ENCODE measurements at regions not wholly inside any gene's neighbourhood (a gene's known extent, or its start where the extent isn't known, plus 50 kb on each side); places are given as distances from the start of the nearest gene placed in this dataset.

DNA sequence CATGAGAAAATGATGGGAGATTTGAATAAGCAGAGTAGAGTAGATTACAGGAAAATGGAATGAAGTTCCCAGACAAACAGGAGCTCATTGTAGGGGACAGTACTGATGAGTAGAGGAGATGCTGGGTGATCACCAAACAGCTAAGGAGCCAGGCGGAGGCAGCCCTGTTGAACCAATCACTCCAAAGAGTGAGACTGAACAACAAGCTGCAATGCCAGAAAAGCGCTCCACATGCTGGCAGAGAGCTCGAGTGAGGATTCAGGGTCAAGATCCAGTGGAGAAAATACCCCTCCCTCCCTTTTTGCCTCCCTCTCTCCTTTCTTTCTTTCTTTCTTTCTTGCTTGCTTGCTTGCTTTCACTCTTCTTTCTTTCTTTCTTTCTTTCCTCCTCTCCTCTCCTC lies 133.3 kb downstream of the PFKFB3 start:
- Histone ChIP-seq H3K27ac (ENCODE audit: low read depth, low read length) (no peak overlapping the region), H3K9me2 (ENCODE audit: insufficient read depth) (no peaks in the 10 kb centered on the region)
- CTCF ChIA-PET: no interaction called here

GRCh38 chr10:6337382-6337781 lies 134.7 kb downstream of the PFKFB3 start:
- DNase-seq (ENCODE audit: low read depth, low spot score) (no peak), ATAC-seq (no peak)
- BruUV-seq (replicated peaks): no TSS peak
- Histone ChIP-seq H3K9ac (ENCODE audit: low read length) (no peak overlapping the region), H3K79me2 (ENCODE audit: insufficient read depth, low read length) (no peaks in the 10 kb centered on the region), H3K9me3 (ENCODE audit: control insufficient read depth in 1 of 2, insufficient read depth in 1 of 2, low read depth in 1 of 2, low read length in 2 of 2) (no peaks in the 10 kb centered on the region), H4K20me1 (ENCODE audit: insufficient read depth) (no peaks in the 10 kb centered on the region), H3K4me2 (ENCODE audit: low read length) (no peak overlapping the region), H3K4me1 (ENCODE audit: control insufficient read depth in 1 of 2, insufficient read depth in 2 of 2, low read length in 2 of 2) (no peaks in the 10 kb centered on the region), H3K36me3 (ENCODE audit: control insufficient read depth in 1 of 2, insufficient read depth in 2 of 2, low read length in 2 of 2) (no peaks in the 10 kb centered on the region), H3K27ac (ENCODE audit: low read depth, low read length) (no peak overlapping the region), H3K4me3 (replicated peaks in 1 of 2; ENCODE audit: low read depth in 1 of 2, low read length in 2 of 2) (no peak overlapping the region), H3K9me2 (ENCODE audit: insufficient read depth) (no peaks in the 10 kb centered on the region), H3K27me3 (ENCODE audit: insufficient read depth, low read length) (no peaks in the 10 kb centered on the region), H2AFZ (ENCODE audit: low read depth, low read length, poor library complexity, severe bottlenecking) (no peak overlapping the region)
- POLR2A ChIA-PET: no interaction called here
- TF ChIP-seq ZFX (IDR thresholded peaks at IDR 0.05): no peak
- TF ChIP-seq, protein P1, sequence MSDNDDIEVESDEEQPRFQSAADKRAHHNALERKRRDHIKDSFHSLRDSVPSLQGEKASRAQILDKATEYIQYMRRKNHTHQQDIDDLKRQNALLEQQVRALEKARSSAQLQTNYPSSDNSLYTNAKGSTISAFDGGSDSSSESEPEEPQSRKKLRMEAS (IDR thresholded peaks at IDR 0.05): no peak
- TF ChIP-seq SRF (IDR thresholded peaks at IDR 0.05; ENCODE audit: low read depth): no peak
- no peak for TF ChIP-seq EGR1 (IDR thresholded peaks at IDR 0.05; ENCODE audit: low read depth)
- TF ChIP-seq CEBPB (IDR thresholded peaks at IDR 0.05; ENCODE audit: low read depth): no peak
- no peak for TF ChIP-seq ZNF274 (IDR thresholded peaks at IDR 0.05; ENCODE audit: low read depth, low read length)
- TF ChIP-seq RAD21 (IDR thresholded peaks at IDR 0.05; ENCODE audit: low read depth): no peak
- no peak for TF ChIP-seq ATF3 (IDR thresholded peaks at IDR 0.05)
- intact Hi-C loops (cut with micrococcal nuclease): no loop called here
- CTCF ChIA-PET: no interaction called here
- RAD21 ChIA-PET (ENCODE audit: low non-redundant PET in 1 of 2, low total read pairs in 2 of 2, uncharacterized antibody in 2 of 2, unreplicated experiment in 2 of 2): no interaction called here

More for the DNA sequence above, 133.3 kb downstream of the PFKFB3 start:
- ATAC-seq (no peak), DNase-seq (ENCODE audit: low read depth, low spot score) (no peak)
- Histone ChIP-seq H3K4me1 (ENCODE audit: control insufficient read depth in 1 of 2, insufficient read depth in 2 of 2, low read length in 2 of 2) (no peaks in the 10 kb centered on the region), H3K27me3 (ENCODE audit: insufficient read depth, low read length) (no peaks in the 10 kb centered on the region), H3K4me2 (ENCODE audit: low read length) (no peak overlapping the region), H4K20me1 (ENCODE audit: insufficient read depth) (no peaks in the 10 kb centered on the region), H3K9me3 (ENCODE audit: control insufficient read depth in 1 of 2, insufficient read depth in 1 of 2, low read depth in 1 of 2, low read length in 2 of 2) (no peaks in the 10 kb centered on the region), H2AFZ (ENCODE audit: low read depth, low read length, poor library complexity, severe bottlenecking) (no peak overlapping the region), H3K4me3 (replicated peaks in 1 of 2; ENCODE audit: low read depth in 1 of 2, low read length in 2 of 2) (no peak overlapping the region), H3K9ac (ENCODE audit: low read length) (no peak overlapping the region), H3K79me2 (ENCODE audit: insufficient read depth, low read length) (no peaks in the 10 kb centered on the region), H3K36me3 (ENCODE audit: control insufficient read depth in 1 of 2, insufficient read depth in 2 of 2, low read length in 2 of 2) (no peaks in the 10 kb centered on the region)
- ChIA-PET RAD21 (ENCODE audit: low non-redundant PET in 1 of 2, low total read pairs in 2 of 2, uncharacterized antibody in 2 of 2, unreplicated experiment in 2 of 2) (no interaction called here), POLR2A (no interaction called here)
- TF ChIP-seq EZH2 (IDR thresholded peaks at IDR 0.05): no peak
- TF ChIP-seq POLR2AphosphoS5 (IDR thresholded peaks at IDR 0.05; ENCODE audit: low read depth, low read length): no peak
- no peak for TF ChIP-seq CBX3 (IDR thresholded peaks at IDR 0.05; ENCODE audit: low read depth)
- no peak for TF ChIP-seq ATF3 (IDR thresholded peaks at IDR 0.05)
- no peak for TF ChIP-seq SRF (IDR thresholded peaks at IDR 0.05; ENCODE audit: low read depth)
- no peak for TF ChIP-seq CEBPB (IDR thresholded peaks at IDR 0.05; ENCODE audit: low read depth)
- intact Hi-C loops (cut with micrococcal nuclease): no loop called here
- BruUV-seq (replicated peaks): no TSS peak

Data from HCT116 (cell line).